HG03097 (cell line): ENCODE measurements at regions not wholly inside any gene's neighbourhood (a gene's known extent, or its start where the extent isn't known, plus 50 kb on each side); places are given as distances from the start of the nearest gene placed in this dataset.
"Not testable (repeated sequence)": the region's sequence is repeated elsewhere in the genome, so short reads cannot be mapped to it uniquely, and the experiment has no call there.

Source experiments
- ATAC-seq: cut with Tn5 transposase; IDR thresholded peaks from one replicate; pipeline ENCODE4 v1.9.1; 2021; ENCODE audit not compliant: unreplicated experiment, low FRiP score

GRCh38 chr16:73966851-73967250 is 329.8 kb upstream of the PSMD7 start:
- ATAC-seq = no peak

GRCh38 chr16:73965591-73965990 is 331.0 kb upstream of the PSMD7 start:
- ATAC-seq = no peak

GRCh38 chr16:73956587-73957494 is 339.8 kb upstream of the PSMD7 start:
- no peak for ATAC-seq

- ATAC-seq = no peak
Observed at GRCh38 chr16:73955702-73956101, 340.9 kb upstream of the PSMD7 start.

GRCh38 chr16:73955255-73955654 is 341.4 kb upstream of the PSMD7 start:
- ATAC-seq = no peak

GRCh38 chr16:73951481-73951880 is 345.1 kb upstream of the PSMD7 start:
- ATAC-seq = no peak

GRCh38 chr16:73949574-73950320 is 346.9 kb upstream of the PSMD7 start:
- ATAC-seq = no peak

GRCh38 chr16:73945631-73946030 is 351.0 kb upstream of the PSMD7 start:
- no peak for ATAC-seq

- ATAC-seq = not testable (repeated sequence)
Observed at GRCh38 chr16:73943184-73943583, 353.4 kb upstream of the PSMD7 start.

GRCh38 chr16:73940786-73941185 is 355.8 kb upstream of the PSMD7 start:
- ATAC-seq = not testable (repeated sequence)

GRCh38 chr16:73923951-73924350 is 372.7 kb upstream of the PSMD7 start:
- ATAC-seq = no peak

GRCh38 chr16:73921295-73921694 is 375.3 kb upstream of the PSMD7 start:
- no peak for ATAC-seq

- no peak for ATAC-seq
Observed at GRCh38 chr16:73916829-73917594, 379.6 kb upstream of the PSMD7 start.

- ATAC-seq = no peak
Observed at GRCh38 chr16:73915935-73916334, 380.7 kb upstream of the PSMD7 start.

GRCh38 chr16:73915140-73915539 is 381.5 kb upstream of the PSMD7 start:
- no peak for ATAC-seq

- ATAC-seq = no peak
Observed at GRCh38 chr16:73912850-73913249, 383.8 kb upstream of the PSMD7 start.

GRCh38 chr16:73912281-73912680 is 384.3 kb upstream of the PSMD7 start:
- ATAC-seq = no peak

- no peak for ATAC-seq
Observed at GRCh38 chr16:73909529-73910035, 387.0 kb upstream of the PSMD7 start.

- no peak for ATAC-seq
Observed at GRCh38 chr16:73891129-73891542, 405.5 kb upstream of the PSMD7 start.

GRCh38 chr16:73890186-73891128 is 406.2 kb upstream of the PSMD7 start:
- ATAC-seq = no peak
